ENCODE measurements at regions not wholly inside any gene's neighbourhood (a gene's known extent, or its start where the extent isn't known, plus 50 kb on each side); places are given as distances from the start of the nearest gene placed in this dataset.

DNA sequence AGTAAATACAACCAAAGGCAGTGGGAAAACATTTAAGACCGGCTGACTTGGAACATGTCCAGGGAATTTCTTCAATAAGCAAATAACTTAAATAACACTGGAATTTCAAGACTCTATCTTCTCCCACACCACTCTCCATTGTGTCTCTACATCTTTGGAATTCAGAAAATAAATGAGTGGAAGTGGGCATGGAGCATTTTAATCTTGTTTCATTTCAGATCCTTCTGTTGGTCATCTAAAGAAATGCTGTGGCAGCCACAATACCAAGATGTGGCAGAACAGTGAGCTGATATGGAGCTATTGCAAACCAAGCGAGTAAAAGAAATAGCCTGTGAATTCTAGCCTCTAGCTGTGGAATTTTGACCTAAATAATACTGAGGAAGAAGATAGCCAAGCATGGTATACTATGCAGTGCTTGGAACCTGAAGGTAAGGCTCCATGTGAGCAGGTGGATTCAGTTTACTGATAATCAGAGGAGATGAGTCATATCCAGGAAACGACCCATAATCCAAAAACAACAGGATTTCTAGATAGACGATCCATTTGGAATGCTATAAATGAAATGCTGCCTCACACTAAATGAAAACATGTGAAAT is 157.1 kb upstream of the SCN7A start:
- TF ChIP-seq, protein P1, sequence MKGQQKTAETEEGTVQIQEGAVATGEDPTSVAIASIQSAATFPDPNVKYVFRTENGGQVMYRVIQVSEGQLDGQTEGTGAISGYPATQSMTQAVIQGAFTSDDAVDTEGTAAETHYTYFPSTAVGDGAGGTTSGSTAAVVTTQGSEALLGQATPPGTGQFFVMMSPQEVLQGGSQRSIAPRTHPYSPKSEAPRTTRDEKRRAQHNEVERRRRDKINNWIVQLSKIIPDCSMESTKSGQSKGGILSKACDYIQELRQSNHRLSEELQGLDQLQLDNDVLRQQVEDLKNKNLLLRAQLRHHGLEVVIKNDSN (IDR thresholded peaks at IDR 0.05), result no peak
- TF ChIP-seq EP300 (IDR thresholded peaks at IDR 0.05; ENCODE audit: borderline replicate concordance), result no peak
- TF ChIP-seq, protein P2, sequence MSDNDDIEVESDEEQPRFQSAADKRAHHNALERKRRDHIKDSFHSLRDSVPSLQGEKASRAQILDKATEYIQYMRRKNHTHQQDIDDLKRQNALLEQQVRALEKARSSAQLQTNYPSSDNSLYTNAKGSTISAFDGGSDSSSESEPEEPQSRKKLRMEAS (IDR thresholded peaks at IDR 0.05), result no peak
- TF ChIP-seq FOXM1 (IDR thresholded peaks at IDR 0.05; ENCODE audit: borderline replicate concordance, low read depth), result no peak
- TF ChIP-seq TAF1 (IDR thresholded peaks at IDR 0.05; ENCODE audit: low read depth), result no peak
- TF ChIP-seq, protein P3, sequence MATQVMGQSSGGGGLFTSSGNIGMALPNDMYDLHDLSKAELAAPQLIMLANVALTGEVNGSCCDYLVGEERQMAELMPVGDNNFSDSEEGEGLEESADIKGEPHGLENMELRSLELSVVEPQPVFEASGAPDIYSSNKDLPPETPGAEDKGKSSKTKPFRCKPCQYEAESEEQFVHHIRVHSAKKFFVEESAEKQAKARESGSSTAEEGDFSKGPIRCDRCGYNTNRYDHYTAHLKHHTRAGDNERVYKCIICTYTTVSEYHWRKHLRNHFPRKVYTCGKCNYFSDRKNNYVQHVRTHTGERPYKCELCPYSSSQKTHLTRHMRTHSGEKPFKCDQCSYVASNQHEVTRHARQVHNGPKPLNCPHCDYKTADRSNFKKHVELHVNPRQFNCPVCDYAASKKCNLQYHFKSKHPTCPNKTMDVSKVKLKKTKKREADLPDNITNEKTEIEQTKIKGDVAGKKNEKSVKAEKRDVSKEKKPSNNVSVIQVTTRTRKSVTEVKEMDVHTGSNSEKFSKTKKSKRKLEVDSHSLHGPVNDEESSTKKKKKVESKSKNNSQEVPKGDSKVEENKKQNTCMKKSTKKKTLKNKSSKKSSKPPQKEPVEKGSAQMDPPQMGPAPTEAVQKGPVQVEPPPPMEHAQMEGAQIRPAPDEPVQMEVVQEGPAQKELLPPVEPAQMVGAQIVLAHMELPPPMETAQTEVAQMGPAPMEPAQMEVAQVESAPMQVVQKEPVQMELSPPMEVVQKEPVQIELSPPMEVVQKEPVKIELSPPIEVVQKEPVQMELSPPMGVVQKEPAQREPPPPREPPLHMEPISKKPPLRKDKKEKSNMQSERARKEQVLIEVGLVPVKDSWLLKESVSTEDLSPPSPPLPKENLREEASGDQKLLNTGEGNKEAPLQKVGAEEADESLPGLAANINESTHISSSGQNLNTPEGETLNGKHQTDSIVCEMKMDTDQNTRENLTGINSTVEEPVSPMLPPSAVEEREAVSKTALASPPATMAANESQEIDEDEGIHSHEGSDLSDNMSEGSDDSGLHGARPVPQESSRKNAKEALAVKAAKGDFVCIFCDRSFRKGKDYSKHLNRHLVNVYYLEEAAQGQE (IDR thresholded peaks at IDR 0.05; ENCODE audit: low read depth), result no peak
- no peak for TF ChIP-seq ZBTB7A (IDR thresholded peaks at IDR 0.05; ENCODE audit: low read depth)
- no peak for TF ChIP-seq RAD21 (IDR thresholded peaks at IDR 0.05; ENCODE audit: low read depth)
- TF ChIP-seq TCF12 (IDR thresholded peaks at IDR 0.05; ENCODE audit: low read depth), result no peak
- 0 out of 2 replicates have a peak, but pooled peaks have one; percentile 23 for TF ChIP-seq NFIC (IDR thresholded peaks at IDR 0.05)

Measured in Ishikawa (cell line).